HG03378 (cell line): ENCODE measurements at regions not wholly inside any gene's neighbourhood (a gene's known extent, or its start where the extent isn't known, plus 50 kb on each side); places are given as distances from the start of the nearest gene placed in this dataset.

Source experiments
- ATAC-seq: cut with Tn5 transposase; IDR thresholded peaks from one replicate; pipeline ENCODE4 v1.9.1; 2021; ENCODE audit warnings: mild to moderate bottlenecking, moderate library complexity; ENCODE audit not compliant: unreplicated experiment

DNA sequence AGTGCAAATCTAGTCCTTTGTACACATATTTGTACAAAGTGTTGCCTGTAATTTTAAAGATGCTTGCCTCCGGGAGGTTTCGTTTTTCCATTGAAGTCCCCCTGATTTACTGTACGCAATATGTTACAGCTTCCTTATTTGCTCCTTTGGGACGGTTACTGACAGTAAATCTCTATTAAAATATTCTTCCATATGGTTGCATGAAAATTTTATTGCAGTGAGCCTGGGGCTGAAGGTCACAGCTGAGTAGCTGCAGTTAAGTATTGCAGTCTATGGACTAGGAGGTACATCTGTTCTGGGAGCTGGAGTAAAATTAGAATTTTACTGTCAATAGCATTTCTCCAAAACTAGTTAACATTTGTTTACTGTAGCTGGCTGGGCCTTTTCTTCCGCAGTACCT, 119.2 kb downstream of the ETAA1 start:
- ATAC-seq = no peak

DNA sequence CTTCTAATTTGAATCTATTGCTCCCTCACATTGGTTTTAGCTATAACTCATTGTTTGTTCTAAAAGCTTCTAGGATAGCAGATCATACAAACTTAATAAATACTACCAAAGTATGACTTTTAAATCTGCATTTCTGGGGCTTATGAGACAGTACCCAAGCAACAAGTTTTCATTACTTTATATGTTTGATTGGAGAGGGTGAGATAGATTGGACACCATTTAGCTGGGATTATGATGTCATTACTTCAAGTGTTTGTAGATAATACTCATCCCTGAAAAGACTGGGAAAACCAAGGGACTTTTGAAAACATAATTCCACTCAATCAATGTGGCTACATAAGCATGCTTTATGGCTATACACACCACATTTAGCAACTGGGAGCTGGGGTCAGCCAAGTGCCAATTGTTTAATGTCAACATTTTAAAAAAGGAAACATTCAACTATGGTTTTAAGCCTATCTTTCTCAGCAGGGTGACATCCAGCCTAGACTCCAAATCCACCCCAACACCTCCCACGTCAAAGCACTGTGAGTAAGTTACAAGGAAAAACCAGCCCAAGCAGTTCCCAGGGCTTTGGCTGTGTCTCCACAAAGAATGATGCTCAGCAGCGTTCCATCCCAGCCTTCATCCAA, 119.9 kb downstream of the ETAA1 start:
- ATAC-seq = no peak

DNA sequence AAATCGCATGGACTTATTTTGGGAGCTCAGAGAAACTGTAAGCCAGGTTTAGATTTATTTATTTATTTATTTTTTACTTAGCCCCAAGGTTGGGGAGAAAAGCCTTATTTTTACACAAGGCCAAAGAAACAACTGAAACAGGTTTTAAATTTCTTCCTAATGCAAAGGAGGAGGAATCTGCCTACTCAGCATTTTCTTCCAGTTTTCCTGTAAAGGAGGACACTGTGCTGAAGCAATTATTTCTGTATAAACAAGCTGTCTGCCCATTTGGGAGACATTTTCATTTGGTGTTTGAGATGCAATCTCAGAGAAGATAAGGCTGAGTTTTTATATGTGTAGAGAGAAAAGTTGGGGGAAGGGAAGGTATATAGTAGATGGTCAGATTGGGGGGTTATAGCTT, 125.0 kb downstream of the ETAA1 start:
- no peak for ATAC-seq

DNA sequence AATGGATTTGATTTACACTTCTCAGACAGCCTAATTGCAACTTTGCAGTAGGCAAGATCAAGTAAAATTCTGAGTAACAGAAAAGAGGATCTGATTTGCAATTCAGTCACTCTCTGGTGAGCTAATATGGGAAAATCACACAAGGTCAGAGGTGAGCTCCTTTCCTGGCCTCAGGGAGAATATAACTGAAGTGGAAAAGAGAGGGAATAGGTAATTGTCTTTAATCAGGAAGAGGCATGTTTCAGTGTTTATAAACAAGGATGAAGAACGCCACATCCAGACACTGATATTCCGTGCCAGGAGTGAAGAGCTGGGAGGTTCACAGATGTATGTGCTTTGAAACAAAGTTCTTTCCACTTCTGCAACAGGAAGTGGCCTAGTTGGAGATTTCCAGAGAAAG, 127.1 kb downstream of the ETAA1 start:
- ATAC-seq = no peak

DNA sequence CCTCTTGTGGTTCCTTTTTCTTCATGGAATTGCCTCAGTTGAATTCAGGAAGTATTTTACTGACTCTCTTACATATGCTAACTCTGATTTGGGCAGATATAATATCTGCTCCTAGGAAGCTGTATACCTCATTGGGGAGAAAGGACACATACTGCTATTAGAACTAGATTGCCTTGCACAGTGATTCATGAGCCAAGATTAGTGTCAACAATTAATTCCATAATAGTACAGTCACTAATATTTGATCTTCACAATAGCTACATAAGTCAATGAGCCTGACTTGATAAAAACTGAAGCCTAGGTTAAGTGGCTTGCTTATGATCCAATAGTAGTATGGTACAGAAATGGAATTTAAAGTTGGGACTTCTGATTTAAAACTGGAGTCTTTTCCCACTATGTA, 127.6 kb downstream of the ETAA1 start:
- ATAC-seq = no peak

DNA sequence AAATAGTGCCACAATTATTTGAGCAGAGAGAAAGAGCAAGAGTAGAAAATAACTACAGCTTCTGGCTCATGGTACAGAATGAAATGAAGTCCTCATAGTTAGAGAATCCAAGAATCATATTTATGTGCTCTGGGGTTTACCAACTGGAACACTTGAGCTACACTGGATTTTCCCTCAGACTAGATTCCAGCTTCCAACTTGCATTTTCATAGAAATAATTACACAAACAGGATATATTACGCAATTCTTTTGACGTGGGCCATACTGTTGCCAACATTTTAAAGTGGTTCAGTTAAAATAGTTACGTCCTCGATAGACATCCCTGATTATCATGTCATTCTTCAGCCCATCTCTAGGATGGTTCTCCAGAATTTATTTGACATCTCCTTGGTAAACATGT, 129.2 kb downstream of the ETAA1 start:
- ATAC-seq = no peak

DNA sequence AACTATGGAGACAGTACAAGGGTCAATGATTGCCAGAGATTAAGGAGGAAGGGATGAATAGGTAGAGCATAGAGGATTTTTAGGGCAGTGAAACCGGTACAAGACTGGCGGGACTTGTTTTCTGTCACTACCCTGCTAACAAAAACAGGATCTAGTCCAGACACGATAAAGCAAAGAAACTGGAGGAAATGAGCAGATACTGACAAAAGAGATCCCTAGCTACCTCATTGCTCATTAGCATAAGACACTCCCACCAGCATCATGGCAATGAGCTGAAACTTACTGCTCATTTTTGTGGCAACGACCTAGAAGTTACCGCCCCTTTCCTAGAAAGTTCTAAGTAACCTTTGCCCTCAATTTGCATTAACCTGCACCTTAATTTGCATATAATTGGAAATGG, 131.2 kb downstream of the ETAA1 start:
- ATAC-seq = no peak

DNA sequence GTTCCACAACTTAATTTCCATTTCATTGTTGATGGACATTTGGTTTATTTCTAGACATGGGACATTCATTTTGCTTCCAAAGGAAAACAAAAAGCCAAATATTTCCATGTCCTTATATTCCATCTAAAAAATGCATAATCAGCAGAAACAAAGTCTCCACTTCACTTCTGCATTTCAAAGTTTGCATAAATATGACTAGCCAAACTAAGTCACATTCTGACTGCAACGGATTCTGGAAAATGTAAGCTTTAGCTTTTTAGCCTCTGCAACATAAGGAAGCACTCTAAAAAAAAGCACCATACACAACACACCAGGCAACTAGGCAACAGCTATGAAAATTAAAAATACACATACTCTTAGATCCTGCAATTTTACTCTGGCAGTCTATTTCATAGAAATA, 135.3 kb downstream of the ETAA1 start:
- ATAC-seq = no peak

DNA sequence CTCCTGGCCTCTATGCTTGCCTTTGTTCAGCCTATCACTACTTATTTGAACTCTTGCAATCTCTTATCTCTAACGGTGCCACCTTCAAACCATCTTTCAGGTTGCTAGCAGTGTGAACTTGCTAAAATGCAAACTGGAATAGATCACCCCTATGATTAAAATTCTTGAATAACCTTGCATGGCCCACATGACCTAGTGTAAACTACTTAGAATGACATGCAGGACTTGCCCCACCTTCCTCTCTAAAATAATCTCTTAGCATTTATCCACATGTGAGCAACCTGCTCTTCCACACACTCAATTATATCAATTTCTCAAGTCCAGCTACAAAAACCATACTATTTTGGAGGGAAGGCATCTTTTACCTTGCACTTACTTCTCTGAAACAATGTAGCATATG, 137.6 kb downstream of the ETAA1 start:
- ATAC-seq = no peak

DNA sequence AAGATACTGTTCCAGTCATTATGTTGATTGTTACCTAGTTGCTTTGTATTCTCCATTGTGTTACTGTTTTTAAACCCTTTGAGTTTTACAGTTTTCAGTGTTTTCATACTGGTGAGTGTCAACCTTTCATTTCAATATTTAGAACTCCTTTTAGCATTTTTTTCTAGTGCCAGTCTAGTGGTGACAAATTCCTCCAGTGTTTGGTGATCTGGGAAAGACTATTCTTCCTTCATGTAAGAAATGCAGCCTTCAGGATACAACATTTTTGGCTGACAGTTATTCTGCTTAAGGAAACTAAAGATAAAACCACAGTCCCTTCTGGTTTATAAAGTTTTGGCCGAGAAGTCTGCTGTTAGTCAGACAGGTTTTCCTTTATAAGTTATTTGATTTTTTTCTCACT, 143.8 kb downstream of the ETAA1 start:
- no peak for ATAC-seq

DNA sequence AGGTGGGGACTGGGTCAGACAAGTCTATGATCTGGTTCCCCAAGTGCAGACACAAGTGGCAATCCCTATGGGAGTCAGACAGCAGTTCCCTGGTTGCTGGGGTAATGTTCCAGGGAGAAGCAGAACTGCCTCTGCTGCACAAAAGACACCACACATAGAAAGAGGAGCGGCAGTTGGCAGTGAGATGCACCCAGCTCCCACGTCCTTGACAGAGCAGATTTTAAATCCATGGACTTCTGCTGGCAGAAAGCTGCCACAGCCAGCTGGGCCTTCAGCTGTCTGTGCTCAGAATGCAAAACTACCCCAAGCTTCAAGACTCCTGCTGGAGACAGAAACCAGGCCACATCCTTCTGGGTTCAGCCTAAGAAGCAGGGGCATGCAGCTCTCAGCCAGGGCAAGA, 147.2 kb downstream of the ETAA1 start:
- ATAC-seq = no peak

DNA sequence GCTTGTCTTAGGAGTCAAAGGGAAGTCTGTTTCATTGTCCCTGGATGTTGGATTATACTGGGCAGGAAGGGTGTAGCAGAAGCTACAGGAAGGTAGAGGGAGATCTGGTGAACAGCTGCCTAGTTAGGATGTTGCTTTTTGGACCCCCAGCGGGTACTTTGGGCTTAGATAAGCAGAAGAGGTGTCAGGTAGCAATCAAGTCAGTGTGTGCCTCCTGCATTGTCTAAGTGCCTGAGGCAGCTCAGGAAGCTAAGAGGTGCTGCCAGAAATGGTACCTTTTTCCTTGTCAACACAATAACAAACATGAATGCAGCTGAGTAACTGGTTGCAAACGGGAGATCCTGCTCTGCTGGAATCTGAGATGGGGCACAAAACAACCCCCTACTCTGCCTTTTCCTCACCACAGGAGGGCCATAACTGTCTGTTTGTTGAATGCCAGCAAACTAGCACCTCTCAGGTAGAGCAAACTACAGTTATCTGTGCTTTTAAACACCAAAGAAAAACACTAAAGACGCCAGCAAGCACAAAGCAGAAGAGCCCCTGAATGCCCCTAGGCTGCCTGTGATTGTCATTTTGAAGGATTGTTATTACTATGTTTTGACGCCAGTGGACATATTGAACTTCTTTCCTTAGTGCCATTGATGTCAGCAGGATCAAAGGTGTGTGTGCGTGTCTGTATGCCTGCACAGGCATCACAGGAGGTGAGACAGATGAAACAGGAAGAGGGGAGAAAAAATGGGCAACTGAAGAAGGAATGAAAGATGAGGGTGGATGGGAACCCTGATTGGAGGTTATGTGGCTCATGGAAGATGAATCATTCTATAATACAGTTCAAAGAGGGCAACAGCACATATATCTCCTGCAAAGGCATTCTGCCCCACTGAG, 151.4 kb downstream of the ETAA1 start:
- no peak for ATAC-seq

DNA sequence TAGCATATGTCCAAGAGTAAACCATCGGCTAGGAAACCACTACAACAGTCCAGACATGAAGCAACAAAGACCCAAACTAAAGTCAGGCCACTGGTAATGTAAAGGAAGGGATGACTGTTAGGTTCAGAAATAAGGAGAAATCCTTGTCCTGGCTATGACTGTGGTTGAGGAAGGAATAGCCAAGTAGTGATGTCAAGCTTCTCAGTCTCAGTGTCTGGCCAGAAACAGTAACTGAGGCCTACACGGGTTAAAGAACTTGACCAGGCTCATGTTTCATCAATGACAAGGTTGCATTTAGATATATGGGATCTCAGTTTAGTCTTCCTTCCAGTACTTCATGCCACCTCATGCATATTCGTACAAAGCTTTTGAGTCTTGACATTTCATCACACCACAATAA, 162.0 kb downstream of the ETAA1 start:
- no peak for ATAC-seq

DNA sequence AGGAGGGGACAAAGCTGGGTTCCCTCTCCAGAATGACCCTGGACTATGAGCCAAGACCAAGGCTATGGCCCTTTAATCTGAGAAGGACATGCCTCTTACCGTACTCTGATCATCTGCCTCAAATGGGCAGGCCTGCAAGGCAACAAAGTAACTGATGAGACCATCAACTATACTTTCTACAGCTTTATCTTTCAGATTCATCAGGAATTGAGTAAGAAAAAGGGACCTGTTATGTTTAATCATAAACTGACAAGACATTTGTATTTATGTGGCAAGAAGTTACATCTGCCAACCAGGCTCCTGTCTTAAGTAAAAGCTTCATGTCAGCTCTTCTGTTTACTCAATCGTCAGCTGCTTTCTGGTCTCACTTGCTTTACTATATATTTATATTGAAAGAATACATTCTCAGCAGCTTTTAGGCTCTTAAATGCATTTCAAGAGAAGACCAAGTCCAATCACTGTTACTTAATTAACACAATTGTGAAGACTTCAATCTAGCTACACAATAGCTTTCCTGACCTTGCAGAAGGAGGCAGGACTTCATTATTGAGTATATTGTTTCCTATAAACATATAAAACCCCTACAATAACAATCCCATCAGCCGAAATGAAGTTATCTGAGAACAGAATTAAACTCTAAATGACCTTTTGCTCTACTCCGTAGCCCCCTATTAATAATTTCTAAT, 163.8 kb downstream of the ETAA1 start:
- ATAC-seq = no peak

DNA sequence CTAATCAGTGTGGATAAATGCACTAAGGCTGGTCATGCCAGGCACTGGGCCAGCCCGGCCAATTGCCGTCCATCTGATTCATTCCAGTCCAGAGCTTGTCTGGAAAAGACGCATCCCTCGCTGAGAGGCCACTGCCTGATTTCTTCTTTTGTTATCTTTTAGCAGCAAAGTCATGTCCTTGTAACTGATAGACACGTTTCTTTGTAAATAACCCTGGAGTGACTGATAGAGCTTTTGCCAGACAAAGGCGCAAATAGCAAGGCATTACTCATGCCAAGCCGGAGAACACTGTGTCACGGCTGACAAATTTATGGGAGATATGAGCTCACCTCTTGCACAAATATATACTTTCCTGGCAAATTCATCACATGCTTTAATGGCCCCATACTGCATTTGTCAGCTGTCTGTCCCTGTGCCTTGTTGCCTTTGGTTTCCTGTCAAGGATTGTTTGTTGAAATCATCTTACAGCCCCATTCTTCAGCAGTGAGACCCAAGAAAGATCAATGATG, 164.4 kb downstream of the ETAA1 start:
- ATAC-seq = no peak

DNA sequence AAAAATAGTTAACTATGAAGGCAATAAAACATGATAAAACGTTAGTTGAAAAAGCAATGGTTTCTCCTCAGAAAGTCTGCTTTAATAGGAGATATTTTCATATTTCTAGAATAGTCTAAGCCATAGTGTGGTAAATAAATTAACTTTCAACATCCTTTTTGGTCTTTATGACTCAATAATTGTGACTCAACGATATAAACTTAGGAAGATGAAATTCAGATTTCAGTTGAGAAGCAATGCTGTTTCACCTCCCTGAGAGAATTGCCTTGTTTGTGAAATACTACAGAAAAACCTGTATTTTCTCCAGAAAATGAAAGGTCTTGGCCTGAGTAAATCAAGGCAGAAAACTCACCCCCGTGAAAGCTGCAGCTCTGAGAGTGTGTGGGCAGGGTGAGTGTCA, 166.9 kb downstream of the ETAA1 start:
- no peak for ATAC-seq

DNA sequence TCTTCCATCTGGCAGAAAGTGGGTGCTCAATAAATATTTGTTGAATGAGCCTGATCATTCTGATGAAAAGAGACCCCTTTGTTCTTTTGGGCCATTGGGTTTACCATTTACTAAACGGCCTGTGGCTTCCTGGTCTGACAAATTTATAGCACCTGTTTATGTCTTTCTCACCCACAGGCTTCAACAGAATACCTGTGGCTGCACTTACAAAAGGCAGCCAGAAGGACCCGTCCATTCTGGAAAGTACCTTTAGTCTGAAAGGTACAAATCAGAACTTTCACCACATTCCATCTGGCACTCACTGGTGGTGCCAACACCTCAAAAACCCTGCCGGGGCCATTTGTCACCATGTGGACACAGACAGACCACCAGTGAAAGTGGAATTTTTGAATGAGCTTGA, 167.5 kb downstream of the ETAA1 start:
- ATAC-seq = no peak

DNA sequence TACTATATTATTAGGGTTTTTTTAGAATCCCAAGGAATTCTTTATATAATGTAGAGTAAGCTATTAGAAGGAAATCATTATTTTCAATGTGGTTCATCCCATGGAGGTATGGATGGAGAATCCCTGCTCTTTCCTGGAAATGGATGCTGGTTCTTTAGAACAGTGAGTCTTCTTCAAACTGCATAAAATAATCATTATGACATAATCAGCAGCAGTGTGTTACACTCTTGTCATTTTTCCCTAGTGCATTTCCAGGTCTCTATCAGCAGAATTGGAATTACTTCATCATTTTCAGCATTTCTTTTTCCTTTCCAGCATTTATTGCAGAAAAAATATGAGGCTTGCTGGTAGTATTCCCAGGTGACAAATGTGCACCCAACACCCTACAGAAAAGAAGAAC, 168.1 kb downstream of the ETAA1 start:
- no peak for ATAC-seq

DNA sequence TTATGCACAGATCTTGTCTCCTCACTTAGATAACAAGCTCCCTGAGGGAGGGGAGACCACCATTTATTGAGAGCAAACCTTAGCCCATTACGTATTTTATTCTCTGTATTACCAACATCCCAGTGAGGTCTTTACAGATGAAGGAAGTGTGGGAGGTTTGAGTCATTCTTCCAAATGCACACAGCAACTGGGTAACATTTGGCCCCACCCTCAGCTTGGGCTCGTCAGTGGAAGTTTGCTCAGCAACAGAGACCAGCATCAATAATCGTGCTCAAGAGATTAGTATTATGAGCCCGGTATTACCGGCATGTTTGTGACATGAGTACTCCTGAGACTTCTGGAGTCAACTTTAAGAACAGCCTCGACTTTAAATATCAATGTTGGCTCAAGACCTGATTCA, 168.6 kb downstream of the ETAA1 start:
- no peak for ATAC-seq

DNA sequence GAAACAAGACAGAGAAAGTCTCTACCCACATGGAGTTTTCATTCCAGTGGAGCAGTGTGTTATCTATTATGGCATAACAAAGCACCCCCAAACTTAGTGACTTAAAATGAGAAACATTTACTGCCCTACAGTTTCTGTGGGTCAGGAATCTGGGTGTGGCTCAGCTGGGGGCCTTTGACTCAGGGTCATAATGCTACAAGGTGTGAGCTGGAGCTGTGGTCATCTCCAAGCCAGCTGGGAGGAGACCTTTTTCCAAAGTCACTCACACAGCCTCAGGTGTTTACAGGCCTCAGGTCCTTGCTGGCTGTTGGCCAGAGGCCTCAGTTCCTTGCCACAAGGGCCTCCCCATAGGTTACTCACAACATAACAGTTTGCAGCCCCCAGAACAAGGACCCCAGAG, 169.2 kb downstream of the ETAA1 start:
- ATAC-seq = no peak

DNA sequence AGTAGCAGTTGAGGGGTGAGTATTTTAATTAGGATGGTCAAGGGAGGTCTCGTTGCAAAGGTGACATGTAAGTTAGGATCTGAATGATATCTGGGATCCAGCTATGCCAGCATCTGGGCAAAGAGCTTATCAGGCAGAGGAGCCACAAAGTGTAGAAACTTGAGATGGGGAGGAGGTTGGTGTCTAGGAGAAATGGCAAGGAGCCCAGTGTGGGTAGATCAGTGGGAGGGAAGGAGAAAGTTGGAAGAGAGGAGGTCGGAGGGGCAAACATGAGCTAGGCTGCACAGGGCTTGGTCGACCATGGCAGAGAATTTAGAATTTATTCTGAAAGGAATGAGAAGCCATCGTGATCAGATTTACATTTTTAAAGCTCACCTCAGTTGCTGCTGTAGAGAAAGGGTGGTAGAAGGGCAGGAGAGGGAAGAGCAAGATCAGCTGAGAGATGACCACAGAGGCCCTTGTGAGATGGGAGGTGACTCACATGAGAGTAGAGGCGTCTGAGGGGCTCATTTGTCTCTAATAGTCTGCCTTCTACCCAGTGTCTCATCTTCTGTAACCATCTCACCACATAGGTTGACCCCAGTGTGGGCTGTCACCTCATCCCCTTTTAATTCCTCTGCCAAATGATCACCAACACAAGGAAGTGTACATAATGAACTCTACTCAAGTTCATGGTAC, 170.0 kb downstream of the ETAA1 start:
- ATAC-seq = no peak
